ENCODE measurements at regions not wholly inside any gene's neighbourhood (a gene's known extent, or its start where the extent isn't known, plus 50 kb on each side); places are given as distances from the start of the nearest gene placed in this dataset.

GRCh38 chr7:149713061-149713730 is 60.2 kb downstream of the ZNF467 start (continued):
- TF ChIP-seq TAF7 (optimal IDR thresholded peaks at IDR 0.05; ENCODE audit: borderline replicate concordance, low read depth, low read length) (no peak), CREB1 (IDR thresholded peaks at IDR 0.05) (no peak), TAF1 (IDR thresholded peaks at IDR 0.05; ENCODE audit: low read depth, low read length) (no peak), CBX5 (IDR thresholded peaks at IDR 0.05; ENCODE audit: low read depth, low read length) (no peak), SAP30 (IDR thresholded peaks at IDR 0.05; ENCODE audit: insufficient read depth, insufficient replicate concordance, low read length) (no peak), SP1 (IDR thresholded peaks at IDR 0.05; ENCODE audit: low read depth, low read length) (no peak), ATF3 (IDR thresholded peaks at IDR 0.05; ENCODE audit: insufficient read depth, low read depth, low read length) (no peak), EP300 (IDR thresholded peaks at IDR 0.05; ENCODE audit: borderline replicate concordance in 1 of 2, low read depth in 2 of 2, low read length in 2 of 2) (no peak)

All from H1 (cell line).